ENCODE measurements at regions not wholly inside any gene's neighbourhood (a gene's known extent, or its start where the extent isn't known, plus 50 kb on each side); places are given as distances from the start of the nearest gene placed in this dataset.

DNA sequence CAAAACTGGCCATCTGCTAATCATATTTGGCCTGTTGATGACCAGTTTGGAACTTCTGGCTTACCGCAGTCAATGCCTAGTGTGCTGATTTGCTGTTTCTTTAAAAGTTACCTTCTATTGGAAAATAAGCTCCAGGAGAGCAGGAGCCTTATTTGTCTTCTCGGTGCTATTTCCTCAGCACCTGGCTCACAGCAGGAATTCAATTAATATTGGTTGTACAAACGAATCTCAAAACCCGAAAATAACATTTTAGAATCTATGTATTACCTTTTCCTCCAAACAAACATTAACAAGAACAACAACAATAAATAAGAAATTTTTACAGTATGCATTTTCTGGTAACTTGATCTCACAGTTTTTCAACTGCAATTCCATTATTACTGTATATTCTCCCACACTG, 1080.7 kb upstream of the MAP3K7 start:
- no peak for DNase-seq

DNA sequence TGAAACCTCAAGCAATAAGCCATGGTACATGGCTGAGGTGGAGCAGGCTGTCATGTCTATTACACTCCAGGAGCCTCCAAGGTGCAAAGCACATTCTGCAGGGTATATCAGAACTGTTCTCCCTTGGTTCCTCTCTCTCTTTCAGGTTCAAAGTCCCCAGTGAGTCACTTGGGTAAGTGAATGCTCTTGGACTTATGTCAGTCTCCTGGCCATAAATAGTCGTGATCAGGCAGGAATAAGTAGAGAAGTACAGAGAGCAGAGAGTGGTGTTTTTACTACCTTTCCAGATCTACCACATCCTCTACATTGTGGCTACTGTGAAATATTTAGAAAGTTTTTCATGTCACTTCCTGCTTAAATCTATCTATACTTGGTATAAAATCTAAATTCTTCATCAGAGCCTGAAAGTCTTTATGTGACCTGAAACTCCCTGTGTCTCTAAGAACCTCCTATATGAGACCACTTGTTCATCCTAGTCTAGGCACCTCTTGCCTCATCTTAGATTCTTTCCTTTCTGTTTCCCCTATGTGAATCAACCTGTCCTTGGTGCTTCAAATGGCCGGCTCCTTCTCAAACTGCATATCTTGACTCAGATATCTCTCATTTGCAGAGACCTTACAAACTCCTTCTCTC, 1077.6 kb upstream of the MAP3K7 start:
- no peak for DNase-seq

DNA sequence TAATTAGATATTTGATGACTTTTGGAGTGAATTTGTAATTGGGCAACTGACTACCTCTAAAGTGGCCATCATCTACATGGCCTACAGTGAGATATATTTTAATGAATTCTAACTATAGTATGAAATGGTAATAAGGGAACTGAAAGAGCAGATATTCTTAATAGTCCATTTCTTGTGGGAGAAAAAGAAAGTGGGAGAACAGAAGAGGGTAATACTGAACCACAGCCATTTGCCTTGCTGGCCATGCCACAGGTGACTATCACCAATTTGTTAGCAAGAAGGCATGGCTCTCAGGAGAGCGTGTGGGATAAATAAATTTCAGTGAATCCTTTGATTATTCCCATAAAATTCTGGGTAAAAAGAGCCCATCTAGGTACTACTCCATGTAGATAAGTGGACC, 1074.0 kb upstream of the MAP3K7 start:
- no peak for DNase-seq

DNA sequence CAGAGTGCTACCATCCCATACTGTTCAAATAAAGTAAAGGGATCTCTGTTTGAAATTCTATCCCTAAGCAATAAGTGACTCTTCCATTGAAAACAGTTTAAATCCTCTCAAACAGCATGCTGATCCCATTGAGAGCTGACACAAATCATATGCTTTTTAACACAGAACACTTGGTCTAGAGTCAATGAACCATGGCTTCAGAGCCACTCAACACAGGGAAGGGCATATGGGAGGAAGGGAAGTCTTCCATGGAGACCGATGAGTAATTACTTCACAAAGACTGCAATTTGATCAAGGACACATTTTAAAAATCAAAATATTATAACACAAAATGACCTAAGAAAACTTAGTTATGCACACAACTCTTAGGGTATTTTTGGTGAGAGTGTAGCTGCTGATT, 1073.0 kb upstream of the MAP3K7 start:
- DNase-seq, result no peak

DNA sequence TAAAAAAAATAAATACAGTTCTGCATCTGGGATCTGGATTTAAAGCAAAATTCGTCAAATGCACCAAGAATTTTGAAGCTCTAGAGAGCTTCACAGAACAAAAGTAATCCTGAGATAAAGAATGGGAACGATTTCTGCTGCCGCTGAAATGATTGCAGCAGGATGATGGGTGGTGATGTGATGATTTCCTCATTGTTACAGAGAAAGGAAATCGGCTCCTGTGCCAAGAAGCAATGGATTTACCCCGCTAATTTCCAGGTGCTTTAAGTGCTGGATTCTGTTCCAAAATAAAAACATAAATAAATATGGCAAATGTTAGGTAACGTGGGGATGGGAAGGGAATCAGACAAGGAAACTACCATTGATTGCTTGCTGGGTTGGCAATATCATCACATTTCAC, 1067.9 kb upstream of the MAP3K7 start:
- DNase-seq, result no peak

DNA sequence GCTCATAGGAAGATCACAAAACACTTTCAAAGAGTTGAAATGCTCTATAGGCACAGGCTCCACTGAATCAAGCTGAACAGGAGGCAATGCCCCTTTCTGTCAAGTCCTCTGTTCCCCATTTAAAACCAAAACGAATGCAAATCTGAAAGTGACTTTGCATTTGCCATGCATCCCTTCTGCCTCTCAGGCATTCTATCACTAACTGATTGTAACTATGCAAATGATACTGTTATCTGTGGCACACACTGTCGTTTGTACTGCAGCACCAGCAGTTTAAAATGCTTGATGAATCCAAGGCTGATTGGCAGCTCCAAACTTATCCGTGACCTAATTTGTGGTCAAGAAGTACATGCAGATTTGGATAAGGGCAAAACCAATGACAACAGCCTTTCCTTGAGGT, 1067.5 kb upstream of the MAP3K7 start:
- DNase-seq, result no peak

DNA sequence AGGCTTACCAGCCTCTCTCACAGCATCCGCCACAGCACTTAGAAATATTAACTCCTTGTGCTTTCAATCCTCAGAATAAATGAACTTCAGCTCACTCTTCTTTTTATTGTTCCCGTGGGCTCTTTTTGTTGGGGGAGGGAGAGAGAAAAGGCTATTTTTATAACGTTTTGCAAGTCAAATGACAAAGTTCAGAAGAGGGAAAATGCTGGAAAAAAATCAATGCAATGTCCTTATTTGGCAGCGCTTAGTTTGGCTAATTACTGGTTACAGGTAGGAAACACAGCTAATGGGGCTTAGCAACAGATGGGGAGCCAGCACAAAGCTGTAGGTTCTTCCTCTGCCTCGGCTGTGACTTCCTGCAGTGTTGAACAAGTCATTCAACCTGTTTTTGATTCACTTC, 1067.0 kb upstream of the MAP3K7 start:
- no peak for DNase-seq

DNA sequence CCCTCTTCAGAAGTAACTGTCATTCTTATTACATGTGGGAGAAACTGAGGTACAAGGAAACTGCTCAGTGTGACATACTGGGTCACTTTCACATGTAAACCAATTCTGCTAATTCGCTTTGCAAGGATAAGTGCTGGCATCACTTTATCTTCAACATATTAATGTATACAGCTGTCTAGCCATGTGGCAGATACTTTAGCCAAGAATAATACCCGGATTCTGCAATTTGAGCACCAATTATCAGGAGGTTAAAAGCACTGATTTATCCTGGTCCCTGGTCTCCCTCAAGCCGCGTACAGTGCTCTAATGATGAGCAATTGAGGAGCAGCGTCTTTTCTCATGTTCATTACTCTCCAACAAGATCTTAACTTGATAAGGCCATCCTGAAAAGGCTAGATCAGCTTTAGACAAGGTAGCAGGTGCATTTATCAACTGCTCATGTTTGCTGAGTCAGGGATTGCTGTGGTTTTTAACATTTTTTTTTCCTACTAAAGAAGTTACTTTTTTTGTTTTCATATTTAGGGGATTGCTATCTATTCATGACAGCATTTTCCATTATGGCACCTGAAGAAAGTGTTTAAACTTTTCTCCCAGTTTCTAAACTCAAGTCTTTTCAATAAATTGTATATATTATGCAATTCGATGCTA, 1066.3 kb upstream of the MAP3K7 start:
- no peak for DNase-seq

DNA sequence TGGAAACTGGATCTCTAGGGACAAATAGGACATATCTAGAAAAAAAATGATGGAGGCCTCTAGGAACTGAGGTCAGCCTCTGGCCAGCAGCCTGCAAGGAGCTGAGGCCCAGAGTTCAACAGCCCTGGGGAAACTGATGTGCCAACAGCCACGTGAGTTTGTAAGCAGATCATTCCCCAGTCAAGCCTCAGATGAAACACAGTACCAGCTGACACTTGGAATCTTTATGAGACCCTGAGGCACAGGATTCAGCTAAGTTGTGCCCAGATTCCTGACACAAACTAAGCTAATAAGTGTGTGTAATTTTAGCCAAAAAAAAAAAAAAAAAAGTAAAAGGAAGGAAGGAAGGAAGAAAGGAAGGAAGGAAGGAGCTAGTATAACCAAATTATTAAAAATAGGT, 1059.8 kb upstream of the MAP3K7 start:
- DNase-seq, result no peak

DNA sequence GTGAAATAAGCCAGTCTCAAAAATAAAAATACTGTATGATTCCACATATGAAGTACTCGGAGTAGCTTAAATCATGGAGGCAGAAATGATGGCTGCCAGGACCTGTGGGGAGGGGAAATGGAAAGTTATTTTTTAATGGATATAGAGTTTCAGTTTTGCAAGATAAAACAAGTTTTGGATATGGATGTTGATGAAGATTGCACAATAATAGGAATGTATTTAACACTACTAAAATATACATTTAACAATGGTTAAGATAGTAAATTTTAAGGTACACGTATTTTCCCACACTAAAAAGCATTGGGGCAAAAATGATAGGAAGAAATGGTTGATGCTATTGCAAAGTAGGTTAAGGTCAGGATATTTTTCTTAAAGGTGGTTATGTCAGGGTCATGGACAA, 1058.9 kb upstream of the MAP3K7 start:
- DNase-seq, result no peak

DNA sequence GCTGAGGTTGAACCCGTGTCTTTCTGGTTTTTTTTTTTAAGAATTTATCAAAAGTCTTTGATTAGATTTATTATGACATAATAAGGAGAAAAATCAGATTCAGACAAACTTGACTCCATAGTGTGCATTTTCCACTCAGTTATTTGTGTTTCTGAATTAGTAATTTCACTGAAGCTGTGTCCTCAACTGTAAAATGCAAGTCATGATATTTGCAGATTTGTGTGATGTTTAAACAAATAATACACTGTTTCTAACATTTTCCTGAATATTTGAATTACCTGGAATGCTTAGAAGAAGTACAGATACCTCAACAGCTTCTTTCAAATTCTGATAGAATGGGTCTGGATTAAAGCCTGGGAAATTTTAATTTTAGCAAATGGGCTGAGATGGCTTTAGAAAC, 1050.3 kb upstream of the MAP3K7 start:
- DNase-seq, result no peak

DNA sequence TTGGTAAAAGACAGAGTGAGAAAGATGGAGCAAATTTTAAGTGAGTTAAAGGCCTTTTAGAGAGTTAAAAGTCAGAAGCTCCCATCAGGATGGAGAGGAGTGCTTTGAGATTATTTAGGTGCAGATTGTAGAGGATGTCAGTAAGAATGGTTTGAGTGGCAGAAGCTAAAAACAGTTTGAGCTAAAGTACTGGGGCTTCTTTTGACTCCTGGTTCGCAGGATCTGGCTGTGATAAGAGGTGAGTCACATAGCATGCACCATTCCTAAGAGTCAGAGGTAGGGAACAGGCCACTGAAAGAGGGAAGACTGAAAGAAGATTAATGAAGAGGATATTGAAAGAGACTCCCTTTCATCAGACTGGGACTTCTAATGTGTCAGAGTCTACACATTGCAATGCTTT, 1047.9 kb upstream of the MAP3K7 start:
- no peak for DNase-seq

DNA sequence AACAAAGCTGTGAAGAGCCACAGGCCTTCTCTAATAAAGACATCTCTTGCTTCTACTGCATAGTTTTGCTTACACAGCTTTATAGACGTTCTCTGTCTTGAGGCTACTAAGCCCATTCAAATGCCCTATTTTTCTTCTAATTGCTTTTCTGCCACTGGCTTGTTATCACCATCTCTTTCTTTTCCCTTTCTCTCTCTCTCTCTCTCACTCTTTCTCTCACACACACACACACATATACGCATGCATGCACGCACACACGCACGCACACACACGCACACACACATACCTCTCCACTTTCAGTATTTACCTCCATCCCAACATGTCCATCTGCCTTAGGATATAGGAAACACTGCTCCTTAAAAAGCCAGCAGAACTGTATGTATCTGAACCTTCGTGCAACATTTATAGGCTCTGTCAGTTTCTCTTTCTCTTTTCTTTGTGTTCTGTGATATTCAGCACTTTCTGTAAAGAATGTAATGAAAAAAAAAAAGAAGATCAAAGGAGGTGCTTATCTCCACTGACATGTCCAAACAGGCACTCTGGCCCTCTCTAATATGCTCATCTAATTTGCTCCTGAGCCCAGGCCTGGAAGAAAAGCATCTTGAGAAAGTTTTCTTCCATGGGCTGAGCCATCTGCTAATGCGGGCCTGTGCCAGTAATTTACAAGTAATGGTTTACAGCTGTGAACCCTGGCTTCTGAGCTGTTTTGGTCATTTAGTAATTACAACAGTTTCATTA, 1046.7 kb upstream of the MAP3K7 start:
- DNase-seq, result no peak

DNA sequence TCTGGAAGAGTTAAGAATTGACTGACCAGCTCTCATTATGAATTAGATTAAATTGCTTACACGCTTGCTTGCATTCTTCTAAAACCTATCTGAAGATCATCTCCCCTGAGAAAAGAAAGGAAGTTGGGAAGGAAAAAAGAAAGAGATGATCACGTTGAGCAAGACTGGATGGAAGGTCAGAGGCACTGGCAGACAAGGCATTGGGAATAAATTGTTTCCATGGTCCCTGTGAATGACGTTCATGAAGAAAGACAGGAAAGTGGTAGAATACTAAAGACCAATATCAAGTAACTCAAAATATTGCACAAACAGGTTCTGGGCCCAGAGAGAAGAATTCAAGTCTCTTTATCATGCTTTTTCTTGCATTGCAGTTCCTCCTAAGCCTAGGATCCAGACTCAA, 1045.4 kb upstream of the MAP3K7 start:
- no peak for DNase-seq

DNA sequence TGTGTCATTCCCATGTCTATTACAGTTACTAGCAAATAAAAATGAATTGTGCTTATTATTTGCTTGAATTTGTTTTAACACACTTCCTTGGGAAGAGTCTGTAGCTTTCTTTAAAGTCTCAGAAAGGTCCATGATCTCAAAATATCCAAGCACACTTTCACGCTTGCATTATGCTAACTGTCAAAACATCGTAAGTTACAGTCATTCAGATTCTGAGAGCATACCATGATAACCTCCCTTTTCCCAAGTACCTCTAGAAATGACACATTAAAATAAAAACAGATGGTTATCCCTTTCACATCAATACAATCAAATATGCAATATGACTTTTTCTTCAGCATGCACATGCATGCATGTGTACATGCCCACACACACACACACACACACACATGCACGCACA, 1044.4 kb upstream of the MAP3K7 start:
- DNase-seq, result no peak

DNA sequence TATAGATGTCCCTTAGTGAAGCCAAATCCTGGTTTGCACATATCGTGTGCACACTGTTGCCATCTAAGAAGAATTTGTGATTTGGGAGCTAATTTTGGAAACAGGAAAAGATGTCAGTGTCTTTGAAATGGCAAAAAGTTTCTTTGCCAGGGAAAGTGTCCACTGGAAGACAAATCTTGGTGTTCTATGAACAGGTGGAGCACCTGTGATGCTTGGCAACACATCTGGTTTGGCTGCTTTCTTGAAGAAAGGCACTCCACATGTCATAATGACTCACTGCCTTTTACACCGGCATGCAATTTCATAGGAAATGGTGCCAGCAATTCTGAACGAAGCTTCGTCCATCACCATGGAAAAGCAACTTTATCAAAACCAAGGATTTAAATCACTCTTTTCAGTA, 1040.0 kb upstream of the MAP3K7 start:
- DNase-seq, result no peak

DNA sequence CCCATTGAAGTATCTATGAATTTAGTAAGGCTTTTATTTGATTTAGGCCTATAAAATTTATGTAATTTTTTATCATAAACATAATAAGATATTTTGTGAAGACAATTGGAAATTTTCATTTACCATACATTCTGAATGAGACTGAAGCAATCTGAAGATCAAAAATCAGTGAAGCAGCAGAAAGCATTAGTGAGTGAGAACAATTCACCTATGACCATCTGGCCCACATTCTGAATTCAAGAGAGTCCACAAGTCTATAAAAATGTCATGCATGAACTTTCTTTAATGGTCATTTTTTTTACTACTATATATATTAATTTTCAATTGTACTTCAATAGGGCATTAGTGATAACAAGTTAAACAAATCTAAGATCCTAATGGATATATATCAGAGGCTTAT, 1026.6 kb upstream of the MAP3K7 start:
- no peak for DNase-seq

DNA sequence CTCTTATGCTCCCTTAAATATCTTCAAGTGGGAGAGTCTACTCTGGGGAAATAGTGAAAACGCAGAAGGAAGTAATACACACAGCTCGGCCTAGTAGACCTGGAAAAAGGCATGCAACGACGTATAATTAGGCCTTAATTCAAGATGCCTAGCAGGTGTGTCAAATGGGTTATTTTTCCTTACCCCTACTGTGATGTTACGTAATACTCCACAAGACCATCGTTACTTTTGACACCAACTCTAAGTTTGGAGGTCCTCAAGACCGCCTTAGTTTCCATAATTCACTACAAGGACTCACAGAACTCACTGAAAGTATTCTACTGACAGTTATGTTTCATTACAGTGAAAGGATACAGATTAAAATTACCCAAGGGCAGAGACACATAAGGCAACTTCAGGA, 1024.3 kb upstream of the MAP3K7 start:
- DNase-seq, result no peak

DNA sequence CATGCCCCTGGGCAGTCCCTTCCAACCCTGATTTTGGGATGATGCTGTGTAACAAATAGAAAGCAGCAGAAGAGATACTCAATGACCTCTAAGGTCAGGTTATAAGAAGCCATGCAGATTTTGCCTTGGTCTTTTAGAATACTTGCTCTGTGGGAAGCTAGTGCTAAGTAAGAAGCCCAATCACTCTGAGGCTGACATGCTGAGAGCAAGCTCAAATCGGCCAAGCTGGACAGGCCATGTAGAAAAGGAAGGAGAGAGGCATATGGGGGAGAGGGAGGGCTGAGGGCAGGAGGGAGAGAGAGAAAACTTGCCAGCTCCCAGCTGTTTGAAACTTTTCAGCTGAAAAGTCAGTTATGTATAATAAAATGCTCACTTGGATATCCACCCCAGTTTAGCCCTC, 1021.6 kb upstream of the MAP3K7 start:
- DNase-seq, result no peak

DNA sequence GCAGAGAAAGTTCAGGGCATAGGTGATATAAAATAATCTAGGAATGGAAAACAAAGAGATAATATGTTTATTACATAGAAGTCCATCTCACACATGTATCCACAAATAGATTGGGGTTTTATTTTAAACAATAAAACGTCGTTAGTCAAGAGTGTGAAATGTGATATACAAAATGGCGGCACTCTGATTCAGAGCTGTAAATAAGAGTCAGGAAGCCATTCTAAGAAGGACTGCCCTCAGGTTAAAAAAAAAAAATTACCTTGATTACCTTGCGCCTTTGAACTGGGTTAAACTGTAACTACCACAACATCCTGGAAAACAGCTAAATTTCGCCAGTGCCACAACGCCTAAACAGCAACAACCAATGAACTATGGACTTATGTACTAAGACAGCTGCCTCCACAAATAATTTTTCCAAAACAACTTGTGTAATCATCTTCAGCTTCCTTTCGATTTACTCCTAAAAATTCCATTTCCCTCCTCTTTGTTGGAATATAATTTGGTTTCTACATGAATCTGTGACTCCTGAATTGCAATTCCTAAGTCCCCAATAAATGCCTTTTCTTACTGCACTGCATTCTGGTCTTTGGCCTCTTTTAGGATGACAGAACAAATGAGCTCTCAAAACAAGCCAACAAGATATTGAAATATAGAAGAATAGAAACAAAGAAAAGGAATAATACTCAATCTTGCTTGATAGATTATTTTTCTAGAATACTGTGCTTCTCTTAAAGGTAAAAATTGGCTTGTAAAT, 1019.5 kb upstream of the MAP3K7 start:
- no peak for DNase-seq

DNA sequence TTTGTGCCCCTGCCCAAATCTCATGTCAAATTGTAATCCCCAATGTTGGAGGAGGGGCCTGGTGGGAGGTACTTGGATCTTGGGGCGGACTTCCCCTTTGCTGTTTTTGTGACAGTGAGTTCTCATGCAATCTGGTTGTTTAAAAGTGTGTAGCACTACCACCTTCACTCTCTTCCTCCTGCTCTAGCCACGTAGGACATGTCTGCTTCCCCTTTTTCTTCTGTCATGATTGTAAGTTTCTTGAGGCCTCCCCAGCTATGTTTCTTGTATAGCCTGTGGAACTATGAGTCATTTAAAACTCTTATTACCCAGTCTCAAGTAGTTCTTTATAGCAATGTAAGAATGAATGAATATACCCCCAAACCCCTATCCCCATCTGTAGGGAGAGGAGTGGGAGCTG, 1013.7 kb upstream of the MAP3K7 start:
- no peak for DNase-seq

DNA sequence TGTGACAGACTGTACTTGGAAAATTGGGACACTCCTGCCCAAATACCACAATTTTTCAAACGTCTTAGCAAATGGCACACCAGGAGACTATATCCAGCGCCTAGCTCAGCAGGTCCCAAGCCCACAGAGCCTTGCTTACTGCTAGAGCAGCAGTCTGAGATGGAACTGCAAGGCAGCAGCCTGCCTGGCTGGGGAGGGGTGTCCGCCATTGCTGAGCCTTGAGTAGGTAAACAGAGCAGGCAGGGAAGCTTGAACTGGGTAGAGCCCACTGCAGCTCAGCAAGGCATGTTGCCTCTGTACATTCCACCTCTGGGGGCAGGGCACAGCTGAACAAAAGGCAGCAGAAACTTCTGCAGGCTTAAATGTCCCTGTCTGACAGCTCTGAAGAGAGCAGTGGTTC, 1003.3 kb upstream of the MAP3K7 start:
- DNase-seq, result no peak

DNA sequence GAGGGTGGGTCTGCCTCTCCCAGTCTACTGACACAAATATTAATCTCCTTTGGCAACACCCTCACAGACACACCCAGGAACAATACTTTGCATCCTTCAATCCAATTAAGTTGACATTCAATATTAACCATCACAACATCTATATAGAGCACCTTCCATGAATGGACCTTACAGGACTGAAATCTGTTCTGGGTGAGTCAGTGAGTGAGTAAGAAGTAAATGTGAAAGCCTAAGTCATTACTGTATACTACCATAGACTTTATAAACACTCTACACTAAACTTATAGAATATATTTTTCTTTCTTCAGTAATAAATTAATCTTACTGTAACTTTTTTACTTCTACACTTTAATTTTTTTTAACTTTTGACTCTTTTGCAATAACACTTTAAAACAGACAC, 993.8 kb upstream of the MAP3K7 start:
- no peak for DNase-seq

DNA sequence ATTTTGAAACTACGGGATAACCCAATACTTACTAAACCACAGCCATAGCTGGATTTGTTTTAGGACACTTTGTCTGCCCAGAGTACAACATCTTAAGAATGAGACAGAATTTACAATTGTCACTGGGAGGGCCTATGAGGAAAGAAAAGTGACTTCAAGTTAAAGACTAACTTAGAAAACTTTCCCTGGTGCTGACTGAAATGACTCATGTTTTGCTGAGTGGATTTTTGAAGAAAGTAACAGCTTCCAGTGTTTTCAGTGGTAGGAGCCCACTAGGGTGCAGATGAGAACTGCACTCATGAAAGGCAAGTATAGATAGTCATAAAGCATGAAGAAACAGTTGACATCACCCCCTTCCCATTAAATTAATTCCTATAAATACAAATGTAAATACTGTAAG, 988.2 kb upstream of the MAP3K7 start:
- DNase-seq, result no peak
